Mesodermal cell (in vitro differentiated cells): ENCODE measurements at regions not wholly inside any gene's neighbourhood (a gene's known extent, or its start where the extent isn't known, plus 50 kb on each side); places are given as distances from the start of the nearest gene placed in this dataset.

Experiments used
- H3K27ac ChIP-seq: 2 replicates; pipeline ENCODE4 v1.7.0; 2013; ENCODE audit warnings: mild to moderate bottlenecking, low read depth, low read length, moderate library complexity; ENCODE audit not compliant: severe bottlenecking
- H3K36me3 ChIP-seq: 2 replicates; pipeline ENCODE4 v1.7.1; 2013; ENCODE audit warnings: mild to moderate bottlenecking, low read length, moderate library complexity; ENCODE audit not compliant: control insufficient read depth, insufficient read depth
- H3K4me1 ChIP-seq: one replicate; pipeline ENCODE4 v1.7.1; 2013; ENCODE audit warnings: mild to moderate bottlenecking, low read length; ENCODE audit not compliant: insufficient read depth, control insufficient read depth, poor library complexity, severe bottlenecking
- H3K4me3 ChIP-seq: 2 replicates; pipeline ENCODE4 v1.7.0; 2013; ENCODE audit warnings: low read length, control low read depth, mild to moderate bottlenecking; ENCODE audit not compliant: insufficient read depth, poor library complexity, severe bottlenecking; ENCODE audit errors: extremely low read depth
- H3K9me3 ChIP-seq: 2 replicates; pipeline ENCODE4 v1.7.1; 2013; ENCODE audit warnings: mild to moderate bottlenecking, low read length, moderate library complexity; ENCODE audit not compliant: control insufficient read depth
- whole genome bisulfite sequencing, 2 experiments: methylation state at CpG; one replicate each; pipeline ENCODE4 v1.1.5; 2013; ENCODE audit warnings: missing lambda C conversion rate in 2 of 2; ENCODE audit not compliant: insufficient coverage in 2 of 2; 5-methylcytosine and 5-hydroxymethylcytosine counted together

DNA sequence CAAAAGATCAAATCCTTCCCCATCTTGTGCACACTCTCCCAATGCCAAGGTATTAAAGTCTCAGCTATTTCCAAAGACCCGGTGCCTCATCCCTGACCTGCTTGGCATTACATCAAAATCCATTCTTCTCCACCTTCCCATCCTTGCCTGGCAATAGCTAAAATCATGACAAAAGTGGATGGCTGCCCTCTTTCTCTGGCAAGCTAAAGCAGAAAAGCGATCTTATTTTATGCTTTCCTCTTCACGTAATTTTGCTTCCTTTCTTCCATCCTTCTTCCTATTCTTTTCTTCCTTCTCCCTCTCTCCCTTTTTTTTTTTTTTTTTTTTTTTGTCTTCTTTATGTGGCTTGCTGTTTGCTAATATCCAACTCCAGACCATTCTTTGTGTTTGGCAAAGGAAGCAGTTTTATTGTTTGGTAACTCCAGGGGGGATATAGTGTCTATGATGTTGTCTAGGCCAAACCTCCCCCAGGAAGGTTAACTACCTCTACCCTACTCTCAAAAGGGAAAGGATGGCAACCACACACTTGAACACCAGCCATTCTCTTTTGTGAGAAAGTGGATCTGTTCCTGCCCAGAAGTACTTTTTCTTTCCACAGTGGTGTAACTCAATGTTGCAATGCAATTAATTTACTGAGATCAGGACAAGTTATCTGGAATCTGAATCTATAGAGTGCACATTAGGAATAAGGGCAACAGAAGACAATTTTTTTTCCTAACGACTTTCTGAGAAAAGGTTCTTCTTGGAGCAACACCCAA lies 120.9 kb upstream of the TMEM161B start:
- Histone ChIP-seq H3K27ac (no peak overlapping the region), H3K4me3 (no peak overlapping the region), H3K36me3 (no peaks in the 10 kb centered on the region), H3K9me3 (no peaks in the 10 kb centered on the region), H3K4me1 (peaks cover 6% of the 10 kb centered on the region)
- WGBS, 2 experiments = 83 to 85% methylated on average over 2 of the region's 4 CpGs

DNA sequence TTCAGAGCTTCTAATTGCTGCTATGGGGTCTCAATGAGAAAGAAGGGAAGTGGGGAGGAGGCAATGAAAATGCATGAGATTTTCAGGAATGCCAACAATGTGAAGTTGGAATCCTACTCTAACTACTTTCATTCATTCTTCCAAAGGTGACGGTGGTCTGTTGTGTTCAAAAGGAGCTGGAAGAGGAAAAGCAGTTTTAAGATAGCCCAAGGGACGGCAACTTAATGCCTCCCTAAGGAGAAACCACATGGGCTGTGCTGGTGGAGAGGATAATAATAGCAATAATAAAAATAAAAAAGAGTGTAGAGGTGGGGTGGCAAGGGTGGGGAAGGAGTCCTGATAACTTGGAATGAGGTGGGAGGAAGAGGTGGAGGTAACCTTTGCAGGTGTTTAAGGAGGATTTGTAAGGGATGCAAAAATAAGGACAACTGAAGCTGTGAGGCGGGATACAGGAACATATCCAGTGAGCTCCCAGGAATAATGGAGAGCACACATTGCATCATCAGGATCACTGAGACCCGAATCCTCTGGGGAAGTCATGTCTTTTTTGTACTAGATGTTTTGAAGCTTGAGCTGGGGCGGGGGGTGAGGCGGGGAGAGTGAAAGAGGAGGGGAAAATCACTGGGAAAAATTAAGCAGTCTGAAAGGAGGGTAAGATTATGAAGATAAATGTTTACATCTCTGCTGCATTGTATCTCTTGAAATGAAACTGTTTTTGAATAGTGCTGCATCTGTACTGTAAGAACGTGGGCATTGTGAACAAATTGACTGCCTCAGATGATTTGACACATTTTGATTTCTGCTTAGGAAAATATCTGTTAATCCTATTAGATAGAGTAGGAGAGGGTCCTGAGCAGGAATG lies 120.1 kb upstream of the TMEM161B start:
- no peaks in the 10 kb centered on the region for H3K9me3 ChIP-seq
- H3K4me3 ChIP-seq = no peak overlapping the region
- WGBS, 2 experiments = 57 to 64% methylated on average over 5 of the region's 7 CpGs
- H3K4me1 ChIP-seq = no peaks in the 10 kb centered on the region
- no peaks in the 10 kb centered on the region for H3K36me3 ChIP-seq
- H3K27ac ChIP-seq = no peak overlapping the region

DNA sequence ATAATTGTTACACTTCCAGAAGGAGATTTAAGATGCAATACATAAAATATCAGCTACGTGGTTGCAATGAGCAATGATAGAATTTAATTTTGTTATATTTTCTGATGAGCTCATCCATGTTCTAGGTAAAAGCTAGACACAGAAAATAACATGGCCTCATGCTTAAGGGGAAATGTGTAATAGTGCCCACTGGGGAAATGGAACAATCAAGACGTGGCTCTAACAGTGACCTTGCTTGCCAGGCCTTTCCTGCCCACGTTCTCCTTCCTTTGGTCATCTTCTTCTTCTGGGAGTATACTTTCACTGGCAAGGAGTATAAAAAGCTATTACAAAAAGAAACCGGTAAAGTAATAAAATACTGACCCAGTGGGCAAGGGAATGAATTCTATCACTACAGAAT lies 116.2 kb upstream of the TMEM161B start:
- Histone ChIP-seq H3K27ac (no peak overlapping the region), H3K4me1 (no peaks in the 10 kb centered on the region), H3K36me3 (no peaks in the 10 kb centered on the region), H3K4me3 (no peak overlapping the region), H3K9me3 (no peaks in the 10 kb centered on the region)
- WGBS, 2 experiments = 90% methylated on average over 2 of the region's 4 CpGs

DNA sequence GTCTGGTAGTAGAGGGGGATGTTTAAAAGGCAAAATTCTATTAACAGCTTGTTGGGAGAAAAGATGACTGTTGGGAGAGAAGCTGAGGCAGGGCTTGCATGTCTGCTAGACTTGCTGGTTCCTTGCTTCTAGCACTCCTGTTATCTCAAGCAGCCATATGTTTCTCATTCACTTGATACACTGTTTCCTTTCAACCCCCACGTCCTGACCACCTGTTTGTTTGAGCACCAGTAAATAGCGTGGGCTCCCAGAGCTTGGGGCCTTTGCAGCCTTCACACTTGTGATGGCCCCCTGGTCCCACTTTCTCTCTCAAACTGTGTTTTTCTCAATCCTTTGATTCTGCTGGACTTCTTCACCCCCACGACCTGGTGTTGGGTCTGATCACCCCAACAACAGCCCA lies 111.7 kb upstream of the TMEM161B start:
- no peaks in the 10 kb centered on the region for H3K4me1 ChIP-seq
- no peak overlapping the region for H3K27ac ChIP-seq
- no peaks in the 10 kb centered on the region for H3K9me3 ChIP-seq
- H3K36me3 ChIP-seq = no peaks in the 10 kb centered on the region
- H3K4me3 ChIP-seq = no peak overlapping the region
- 90 to 100% methylated on average over 2 of the region's 3 CpGs for WGBS, 2 experiments

DNA sequence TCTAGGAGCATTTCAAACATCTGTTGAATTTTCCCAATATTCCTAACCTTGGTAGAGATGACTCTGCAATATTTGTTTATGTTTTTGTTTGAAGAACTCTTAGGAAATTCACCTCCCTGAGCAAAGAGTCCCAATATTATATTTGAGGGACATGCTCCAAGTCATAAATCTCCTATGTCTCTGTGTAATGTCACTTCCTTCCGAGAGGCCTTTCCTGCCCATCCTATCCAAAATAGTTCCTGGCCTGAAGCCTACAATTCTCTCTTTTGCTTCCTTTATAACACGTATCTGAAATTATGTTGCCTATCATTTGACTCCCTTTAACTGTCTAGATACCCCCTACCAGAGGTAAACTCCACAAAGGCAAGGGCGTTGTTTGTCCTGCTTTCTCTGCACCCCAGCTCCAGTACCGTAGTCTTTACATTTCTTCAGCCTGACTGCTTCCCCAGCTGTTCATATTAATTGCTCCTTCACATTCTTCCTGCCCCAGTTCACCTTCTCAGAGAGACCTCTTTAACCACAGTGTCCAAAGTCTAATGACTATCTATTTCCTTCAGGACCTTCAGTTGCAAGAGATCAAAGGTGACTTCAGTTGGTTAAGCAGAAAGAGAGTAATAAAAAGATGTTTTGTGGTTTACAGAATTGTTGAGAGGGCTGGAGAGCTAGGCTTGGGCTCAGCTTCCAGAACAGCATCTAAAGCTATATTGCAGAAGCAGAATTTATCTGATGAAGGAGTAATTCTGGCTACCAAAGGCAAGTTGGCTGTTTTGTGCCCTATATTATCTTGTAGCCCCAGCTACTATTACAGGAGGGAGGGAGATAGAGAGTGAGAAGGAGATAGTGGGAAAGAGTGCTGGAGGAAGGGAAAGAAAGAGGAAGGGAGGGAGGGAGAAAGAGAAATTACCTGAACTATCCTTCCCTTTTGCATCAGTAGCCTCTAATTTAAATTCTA lies 109.3 kb upstream of the TMEM161B start:
- 92 to 95% methylated on average over 4 of the region's 4 CpGs for WGBS, 2 experiments

DNA sequence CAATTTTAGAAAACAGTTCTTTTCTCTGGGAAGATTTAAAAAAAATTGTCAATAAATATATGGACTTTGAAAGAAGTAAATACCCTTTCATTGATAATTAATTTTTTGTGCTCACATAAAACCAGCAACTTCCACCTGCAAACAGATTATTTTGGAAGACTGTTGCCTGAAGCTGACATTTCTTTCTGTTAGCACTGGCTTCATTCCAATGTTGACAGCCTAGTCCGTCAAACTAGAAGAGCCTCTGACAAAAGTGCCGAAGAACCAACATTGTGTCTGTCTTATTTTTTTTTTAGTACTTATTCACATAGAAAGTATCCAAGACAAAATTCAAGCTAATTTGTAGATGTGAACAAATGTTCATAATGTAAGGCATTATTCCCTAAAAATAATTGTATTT lies 108.6 kb upstream of the TMEM161B start:
- no peaks in the 10 kb centered on the region for H3K36me3 ChIP-seq
- no peaks in the 10 kb centered on the region for H3K4me1 ChIP-seq
- WGBS, 2 experiments = no CpG with 5 or more reads among the region's 2 CpGs
- no peak overlapping the region for H3K4me3 ChIP-seq
- H3K27ac ChIP-seq = no peak overlapping the region
- no peaks in the 10 kb centered on the region for H3K9me3 ChIP-seq

More for the DNA sequence above, 109.3 kb upstream of the TMEM161B start:
- Histone ChIP-seq H3K27ac (no peak overlapping the region), H3K36me3 (no peaks in the 10 kb centered on the region), H3K9me3 (no peaks in the 10 kb centered on the region), H3K4me1 (no peaks in the 10 kb centered on the region), H3K4me3 (no peak overlapping the region)

DNA sequence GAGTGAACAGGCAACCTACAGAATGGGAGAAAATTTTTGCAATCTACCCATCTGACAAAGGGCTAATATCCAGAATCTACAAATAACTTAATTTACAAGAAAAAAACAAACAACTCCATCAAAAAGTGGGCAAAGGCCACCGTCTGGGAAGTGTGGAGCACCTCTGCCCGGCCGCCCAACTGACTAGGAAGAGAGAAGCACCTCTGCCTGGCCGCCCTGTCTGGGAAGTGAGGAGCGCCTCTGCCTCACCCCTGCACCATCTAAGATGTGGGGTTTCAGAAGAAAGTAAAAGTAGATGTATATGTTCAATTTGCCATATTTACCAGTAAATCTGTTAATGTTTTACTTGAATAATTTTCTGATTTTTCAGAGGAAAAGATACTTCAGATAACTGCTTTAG lies 108.1 kb upstream of the TMEM161B start:
- H3K4me3 ChIP-seq = no peak overlapping the region
- H3K36me3 ChIP-seq = no peaks in the 10 kb centered on the region
- WGBS, 2 experiments = 100% methylated on average over 2 of the region's 5 CpGs; no CpG with 5 or more reads in 1 of the 2 experiments
- no peak overlapping the region for H3K27ac ChIP-seq
- no peaks in the 10 kb centered on the region for H3K9me3 ChIP-seq
- H3K4me1 ChIP-seq = no peaks in the 10 kb centered on the region

DNA sequence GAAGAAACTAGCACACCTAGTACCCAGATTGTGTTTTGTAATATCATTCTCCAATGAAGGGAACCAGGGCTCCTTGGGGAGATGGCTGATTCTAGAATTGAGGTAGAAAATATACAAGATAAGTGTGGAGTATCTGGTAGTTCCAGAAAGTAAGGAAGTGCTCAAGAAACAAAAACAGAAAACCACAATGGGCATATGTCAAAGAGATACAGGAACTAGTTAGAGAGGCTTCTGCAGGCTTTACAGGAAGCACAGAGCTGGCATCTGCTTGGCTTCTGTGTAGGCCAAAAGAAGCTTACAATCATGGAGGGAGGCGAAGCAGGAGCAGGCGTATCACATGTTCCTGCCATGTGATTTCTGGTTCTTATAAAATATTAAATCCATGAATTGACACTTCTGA lies 105.7 kb upstream of the TMEM161B start:
- no peaks in the 10 kb centered on the region for H3K4me1 ChIP-seq
- H3K9me3 ChIP-seq = no peaks in the 10 kb centered on the region
- WGBS, 2 experiments = no CpG with 5 or more reads among the region's 2 CpGs
- no peak overlapping the region for H3K4me3 ChIP-seq
- no peaks in the 10 kb centered on the region for H3K36me3 ChIP-seq
- no peak overlapping the region for H3K27ac ChIP-seq

DNA sequence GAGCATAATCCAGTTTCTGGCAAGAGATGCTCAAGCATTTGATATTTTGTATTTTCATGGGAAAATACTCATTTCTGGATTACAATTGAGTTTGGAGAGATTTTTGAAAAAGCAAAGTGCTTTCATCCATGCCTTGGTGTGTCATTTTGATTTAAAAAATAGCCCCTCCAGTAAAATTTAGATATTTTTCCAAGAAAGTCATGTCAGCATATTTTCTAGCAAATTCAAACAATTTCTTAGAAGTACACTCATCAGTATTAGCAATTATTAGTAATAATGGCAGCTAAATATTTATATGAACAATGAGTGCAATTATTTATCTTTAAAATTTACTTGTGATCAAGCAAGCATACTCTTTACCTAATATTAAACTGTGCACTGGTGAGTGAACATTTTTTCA lies 102.2 kb upstream of the TMEM161B start:
- H3K4me1 ChIP-seq = no peaks in the 10 kb centered on the region
- H3K27ac ChIP-seq = no peak overlapping the region
- no peaks in the 10 kb centered on the region for H3K36me3 ChIP-seq
- H3K9me3 ChIP-seq = no peaks in the 10 kb centered on the region
- no peak overlapping the region for H3K4me3 ChIP-seq

DNA sequence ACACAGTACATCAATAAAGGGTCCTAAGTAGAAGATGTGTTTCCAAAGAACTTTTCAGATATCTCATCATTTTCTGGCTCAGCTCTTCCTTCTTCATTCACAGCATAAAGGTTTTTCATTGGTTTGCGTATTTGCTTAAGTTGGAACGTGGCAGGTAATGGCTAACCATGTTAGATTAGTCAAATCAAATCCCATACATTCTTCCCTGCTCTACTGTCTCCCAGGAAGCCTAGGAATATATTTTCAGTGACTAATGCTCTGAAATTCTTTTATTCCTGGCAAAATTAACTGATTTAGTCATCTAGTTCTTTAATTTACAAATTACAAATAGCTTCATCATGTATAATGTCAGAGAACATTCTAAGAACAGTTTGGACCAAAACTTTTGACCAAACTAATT lies 99.6 kb upstream of the TMEM161B start:
- H3K4me1 ChIP-seq = no peaks in the 10 kb centered on the region
- H3K36me3 ChIP-seq = no peaks in the 10 kb centered on the region
- H3K4me3 ChIP-seq = no peak overlapping the region
- no peak overlapping the region for H3K27ac ChIP-seq
- no peaks in the 10 kb centered on the region for H3K9me3 ChIP-seq
- WGBS, 2 experiments = 100% methylated on average over 2 of the region's 2 CpGs; no CpG with 5 or more reads in 1 of the 2 experiments
